ENCODE measurements at regions not wholly inside any gene's neighbourhood (a gene's known extent, or its start where the extent isn't known, plus 50 kb on each side); places are given as distances from the start of the nearest gene placed in this dataset.

DNA sequence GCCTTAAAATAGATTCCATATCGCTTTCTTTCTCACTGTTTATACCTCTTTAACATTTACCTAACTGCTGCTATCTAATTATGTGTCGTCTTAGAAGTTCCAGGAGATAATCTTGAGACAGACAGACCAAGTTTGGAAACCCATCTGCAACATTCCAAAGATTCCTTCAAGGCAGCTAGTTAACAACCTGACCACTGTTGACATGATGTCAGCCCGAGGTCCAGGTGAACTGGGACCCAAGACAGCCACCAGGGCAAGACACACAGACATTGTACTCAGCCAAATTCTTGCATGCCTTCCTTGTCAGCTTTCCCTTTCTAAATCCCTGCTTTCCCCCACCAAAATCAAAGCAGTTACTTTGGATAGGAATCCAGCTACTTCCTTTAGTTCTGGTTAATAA lies 1476.5 kb upstream of the PRR20A start:
- Mint-ChIP-seq H3K36me3 (no peaks in the 10 kb centered on the region), H3K4me3 (no peak overlapping the region), H3K27ac (no peak overlapping the region), H3K27me3 (ENCODE audit: low read depth in 3 of 3) (peaks cover 0 to 2% (median 0%) of the 10 kb centered on the region in 3 donors), H3K4me1 (no peaks in the 10 kb centered on the region), H3K9me3 (peaks cover 10 to 52% (median 31%) of the 10 kb centered on the region in 6 donors)
- no peak for DNase-seq

DNA sequence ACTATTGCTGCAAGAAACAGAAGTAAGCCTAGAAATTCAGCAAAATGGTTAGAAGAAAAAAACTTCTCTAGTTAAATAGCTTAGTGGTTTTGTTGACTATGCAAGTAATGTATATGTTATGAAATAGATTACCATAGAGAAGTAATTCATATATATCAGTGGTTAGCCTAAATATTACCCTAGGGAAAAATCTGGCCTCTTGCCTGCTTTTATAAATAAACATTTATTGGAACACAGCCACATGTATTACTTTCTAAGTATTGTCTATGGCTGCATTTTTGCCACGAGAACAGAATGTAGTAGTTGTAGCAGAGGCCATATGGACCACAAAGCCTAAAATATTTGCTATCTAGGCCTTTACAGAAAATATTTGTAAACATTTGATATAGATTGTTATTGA lies 1471.7 kb upstream of the PRR20A start:
- H3K4me1 Mint-ChIP-seq: no peaks in the 10 kb centered on the region
- no peak overlapping the region for H3K27ac Mint-ChIP-seq
- no peak overlapping the region for H3K4me3 Mint-ChIP-seq
- H3K27me3 Mint-ChIP-seq (ENCODE audit: low read depth in 3 of 3): peaks cover 0 to 3% (median 0%) of the 10 kb centered on the region in 3 donors
- DNase-seq: no peak
- H3K9me3 Mint-ChIP-seq: peaks cover 8 to 48% (median 24%) of the 10 kb centered on the region in 6 donors
- peaks cover 0 to 4% (median 4%) of the 10 kb centered on the region in 3 donors for H3K36me3 Mint-ChIP-seq

DNA sequence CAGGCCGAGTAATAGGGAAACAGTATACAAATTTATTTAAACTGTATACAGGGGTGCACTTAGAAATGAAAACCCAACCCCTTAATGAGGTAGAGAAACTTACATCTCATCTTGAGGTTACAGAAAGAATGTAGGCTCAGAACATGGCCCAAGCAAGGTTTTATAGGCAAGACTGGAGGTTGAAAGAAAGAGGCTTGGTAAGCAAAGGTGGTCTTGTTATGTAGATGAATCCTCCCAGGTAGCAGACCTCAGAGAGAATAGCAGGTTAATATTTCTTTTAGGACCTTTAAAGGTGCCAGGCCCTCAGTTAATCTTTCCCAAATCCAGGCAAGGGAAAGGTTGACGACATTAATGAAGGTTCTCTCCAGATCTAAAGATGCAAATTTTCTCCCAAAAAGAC lies 1466.8 kb upstream of the PRR20A start:
- no peak overlapping the region for H3K4me3 Mint-ChIP-seq
- H3K27ac Mint-ChIP-seq: no peak overlapping the region
- no peaks in the 10 kb centered on the region for H3K4me1 Mint-ChIP-seq
- DNase-seq: no peak
- peaks cover 0 to 8% (median 4%) of the 10 kb centered on the region in 3 donors for H3K36me3 Mint-ChIP-seq
- H3K27me3 Mint-ChIP-seq (ENCODE audit: low read depth in 3 of 3): peaks cover 0 to 1% (median 0%) of the 10 kb centered on the region in 3 donors
- H3K9me3 Mint-ChIP-seq: peaks cover 9 to 61% (median 31%) of the 10 kb centered on the region in 6 donors

DNA sequence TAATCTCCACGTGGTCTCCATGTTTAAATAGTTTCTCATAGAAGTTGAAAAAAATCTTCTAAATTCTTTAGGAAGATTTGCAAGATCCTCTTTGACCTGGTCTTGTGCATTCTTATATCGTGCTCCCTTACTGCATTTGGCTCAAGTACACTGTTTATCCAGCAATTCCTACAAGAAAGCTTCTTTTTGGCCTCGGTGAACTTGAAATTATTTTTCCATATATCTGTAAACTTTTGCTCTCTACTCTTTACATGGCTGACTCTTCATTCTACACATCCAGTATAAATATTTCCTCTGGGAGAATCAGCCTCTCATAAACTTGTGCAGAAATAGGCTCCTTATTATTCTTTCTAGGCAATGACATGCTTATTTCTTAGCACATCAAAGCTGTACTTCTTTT lies 1457.9 kb upstream of the PRR20A start:
- no peak for DNase-seq
- H3K4me3 Mint-ChIP-seq: no peak overlapping the region
- H3K36me3 Mint-ChIP-seq: no peaks in the 10 kb centered on the region
- H3K27ac Mint-ChIP-seq: no peak overlapping the region
- H3K27me3 Mint-ChIP-seq (ENCODE audit: low read depth in 3 of 3): peaks cover 0 to 2% (median 0%) of the 10 kb centered on the region in 3 donors
- peaks cover 2 to 58% (median 30%) of the 10 kb centered on the region in 6 donors for H3K9me3 Mint-ChIP-seq
- H3K4me1 Mint-ChIP-seq: no peaks in the 10 kb centered on the region

DNA sequence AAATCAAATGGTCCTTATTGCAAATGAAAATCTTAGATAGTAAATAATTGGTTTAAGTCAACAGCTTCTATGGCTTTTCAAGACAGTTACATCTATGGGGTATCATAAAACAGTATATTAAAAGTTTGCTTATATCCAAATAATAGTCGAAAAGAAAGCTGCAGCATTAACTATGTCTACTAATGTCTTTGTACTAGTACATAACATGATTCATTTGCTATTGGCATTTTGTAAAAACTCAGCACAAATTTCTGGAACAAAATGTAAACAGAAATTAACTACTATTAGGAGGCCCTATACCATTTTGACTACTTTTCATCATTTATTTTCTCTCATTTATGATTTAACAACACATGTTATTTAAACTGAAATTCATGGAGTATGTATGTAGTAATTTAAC lies 1435.2 kb upstream of the PRR20A start:
- no peak overlapping the region for H3K27ac Mint-ChIP-seq
- H3K9me3 Mint-ChIP-seq: peaks cover 4 to 37% (median 15%) of the 10 kb centered on the region in 6 donors
- no peak for DNase-seq
- H3K27me3 Mint-ChIP-seq (ENCODE audit: low read depth in 3 of 3): no peaks in the 10 kb centered on the region
- peaks cover 0 to 3% (median 0%) of the 10 kb centered on the region in 3 donors for H3K36me3 Mint-ChIP-seq
- no peaks in the 10 kb centered on the region for H3K4me1 Mint-ChIP-seq
- H3K4me3 Mint-ChIP-seq: no peak overlapping the region

DNA sequence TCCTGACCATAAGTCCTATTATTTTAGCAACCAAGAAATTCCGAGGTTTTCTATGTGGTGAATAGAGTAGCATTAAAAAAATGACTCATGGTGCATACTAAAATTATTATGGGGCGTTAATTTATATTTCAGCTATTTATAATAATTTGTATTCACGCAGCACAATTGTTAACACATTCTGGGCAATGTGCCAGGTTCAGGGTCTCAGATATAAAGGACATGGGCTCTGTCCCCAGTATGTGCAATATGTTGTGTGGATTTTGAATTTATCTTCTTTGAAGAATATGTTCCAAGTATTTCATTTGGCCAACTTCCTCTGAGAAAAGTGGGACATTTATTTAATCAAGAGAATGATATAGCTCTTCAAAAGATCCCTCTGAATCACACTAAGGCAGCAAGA lies 1434.7 kb upstream of the PRR20A start:
- Mint-ChIP-seq H3K27ac (no peak overlapping the region), H3K4me3 (no peak overlapping the region), H3K36me3 (peaks cover 0 to 3% (median 0%) of the 10 kb centered on the region in 3 donors), H3K4me1 (no peaks in the 10 kb centered on the region), H3K9me3 (peaks cover 4 to 38% (median 15%) of the 10 kb centered on the region in 6 donors), H3K27me3 (ENCODE audit: low read depth in 3 of 3) (no peaks in the 10 kb centered on the region)
- DNase-seq: no peak

DNA sequence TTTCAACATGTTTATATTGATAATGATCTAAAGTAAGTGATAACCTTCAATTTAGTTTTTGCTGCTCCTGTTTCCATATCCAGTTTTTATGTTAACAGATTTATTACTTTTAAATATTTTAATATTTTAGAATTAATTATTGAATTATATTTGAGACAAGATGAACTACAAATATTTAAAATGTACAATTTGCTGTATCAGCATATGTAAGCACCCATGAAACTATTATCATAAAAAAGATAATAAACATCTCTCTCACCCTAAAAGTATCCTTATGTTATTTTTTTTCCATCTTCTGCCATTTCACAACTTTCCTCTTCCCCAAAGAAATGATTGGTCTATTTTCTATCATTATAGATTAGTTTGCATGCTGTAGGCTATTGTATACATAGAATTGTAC lies 1426.6 kb upstream of the PRR20A start:
- no peak for DNase-seq
- Mint-ChIP-seq H3K9me3 (peaks cover 15 to 55% (median 37%) of the 10 kb centered on the region in 6 donors), H3K4me1 (no peaks in the 10 kb centered on the region), H3K27ac (no peak overlapping the region), H3K4me3 (no peak overlapping the region), H3K36me3 (peaks cover 0 to 2% (median 0%) of the 10 kb centered on the region in 3 donors), H3K27me3 (ENCODE audit: low read depth in 3 of 3) (peaks cover 0 to 2% (median 0%) of the 10 kb centered on the region in 3 donors)

DNA sequence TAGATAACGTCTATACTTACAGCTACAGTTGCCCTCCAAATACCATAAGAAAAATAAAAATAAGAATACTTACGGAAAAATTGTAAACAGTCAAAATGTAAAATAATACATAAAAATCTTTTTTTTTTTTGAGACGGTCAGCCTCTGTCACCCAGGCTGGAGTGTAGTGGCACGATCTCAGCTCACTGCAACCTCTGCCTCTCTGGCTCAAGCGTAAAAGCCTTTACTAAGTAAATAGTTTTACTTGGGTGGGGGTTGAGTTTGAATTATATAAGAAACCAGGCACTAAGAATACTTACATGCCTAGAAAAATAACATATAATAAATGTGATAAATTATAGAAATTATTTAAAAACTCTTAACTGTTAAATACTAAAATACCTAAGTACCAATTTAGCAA lies 1413.0 kb upstream of the PRR20A start:
- H3K27ac Mint-ChIP-seq: no peak overlapping the region
- no peak for DNase-seq
- no peak overlapping the region for H3K4me3 Mint-ChIP-seq
- H3K36me3 Mint-ChIP-seq: no peaks in the 10 kb centered on the region
- H3K27me3 Mint-ChIP-seq (ENCODE audit: low read depth in 3 of 3): no peaks in the 10 kb centered on the region
- H3K4me1 Mint-ChIP-seq: no peaks in the 10 kb centered on the region
- peaks cover 16 to 52% (median 29%) of the 10 kb centered on the region in 6 donors for H3K9me3 Mint-ChIP-seq

DNA sequence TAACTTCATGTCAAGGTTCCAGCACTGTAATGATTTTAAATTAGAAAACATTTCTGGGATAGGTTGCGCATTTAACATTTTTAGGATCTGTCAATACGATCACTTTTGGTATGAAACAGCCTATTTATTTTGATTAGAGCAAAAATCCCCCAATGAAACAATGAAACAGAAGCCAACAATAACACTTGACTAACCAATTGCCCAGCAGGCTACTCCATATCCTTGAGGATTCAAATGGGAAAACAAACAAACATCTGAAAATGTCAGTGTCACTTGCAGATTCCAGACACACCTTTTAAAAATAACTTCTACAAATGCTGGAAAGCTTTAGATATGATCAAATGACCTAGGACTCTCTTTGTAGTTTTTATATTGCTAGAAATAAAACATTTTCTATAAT lies 1412.5 kb upstream of the PRR20A start:
- Mint-ChIP-seq H3K27ac (no peak overlapping the region), H3K9me3 (peaks cover 20 to 53% (median 32%) of the 10 kb centered on the region in 6 donors), H3K27me3 (ENCODE audit: low read depth in 3 of 3) (peaks cover 0 to 2% (median 1%) of the 10 kb centered on the region in 3 donors), H3K36me3 (peaks cover 0 to 3% (median 0%) of the 10 kb centered on the region in 3 donors), H3K4me3 (no peak overlapping the region), H3K4me1 (no peaks in the 10 kb centered on the region)
- DNase-seq: no peak

DNA sequence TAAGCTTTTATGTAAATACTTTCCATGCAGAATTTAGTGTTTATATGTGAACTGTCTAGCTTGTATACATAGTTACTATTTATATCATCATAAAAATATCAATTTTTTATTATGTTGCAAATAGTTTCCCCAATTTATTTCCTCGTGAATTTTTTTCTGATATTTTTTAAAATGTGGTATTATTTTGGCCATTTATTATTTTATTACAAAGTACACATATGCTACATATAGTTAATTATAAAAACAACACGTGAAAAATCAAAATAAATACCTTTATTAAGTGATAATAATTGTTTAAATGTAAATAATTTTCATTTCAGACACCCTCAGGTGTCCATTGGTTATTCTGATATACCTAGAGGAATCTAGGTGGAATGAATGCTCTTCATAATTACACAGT lies 1394.9 kb upstream of the PRR20A start:
- Mint-ChIP-seq H3K4me1 (no peaks in the 10 kb centered on the region), H3K27ac (no peak overlapping the region), H3K36me3 (no peaks in the 10 kb centered on the region), H3K27me3 (ENCODE audit: low read depth in 3 of 3) (no peaks in the 10 kb centered on the region), H3K9me3 (peaks cover 6 to 35% (median 11%) of the 10 kb centered on the region in 6 donors), H3K4me3 (no peak overlapping the region)
- no peak for DNase-seq

DNA sequence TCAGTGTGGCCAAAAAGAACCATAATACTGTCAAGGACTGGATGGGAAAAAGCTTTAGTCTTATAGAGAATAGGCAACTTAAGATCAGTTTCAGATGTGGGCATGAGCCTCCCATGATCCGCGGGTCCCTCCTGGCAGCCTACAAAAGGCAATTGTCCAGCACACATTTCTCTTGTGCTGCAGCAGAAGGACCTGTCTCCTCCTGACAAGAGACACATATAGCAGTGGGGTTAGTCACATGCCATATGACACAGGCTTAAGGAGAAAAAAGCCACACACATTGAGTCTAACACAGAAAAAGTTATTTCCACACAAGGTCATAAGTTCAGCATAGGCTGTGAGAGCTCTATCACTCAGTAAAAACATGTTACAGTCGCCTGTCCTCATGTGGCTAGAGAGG lies 1378.7 kb upstream of the PRR20A start:
- no peak for DNase-seq
- Mint-ChIP-seq H3K4me1 (no peaks in the 10 kb centered on the region), H3K27me3 (ENCODE audit: low read depth in 3 of 3) (no peaks in the 10 kb centered on the region), H3K9me3 (peaks cover 9 to 34% (median 15%) of the 10 kb centered on the region in 6 donors), H3K27ac (no peak overlapping the region), H3K4me3 (no peak overlapping the region), H3K36me3 (no peaks in the 10 kb centered on the region)

DNA sequence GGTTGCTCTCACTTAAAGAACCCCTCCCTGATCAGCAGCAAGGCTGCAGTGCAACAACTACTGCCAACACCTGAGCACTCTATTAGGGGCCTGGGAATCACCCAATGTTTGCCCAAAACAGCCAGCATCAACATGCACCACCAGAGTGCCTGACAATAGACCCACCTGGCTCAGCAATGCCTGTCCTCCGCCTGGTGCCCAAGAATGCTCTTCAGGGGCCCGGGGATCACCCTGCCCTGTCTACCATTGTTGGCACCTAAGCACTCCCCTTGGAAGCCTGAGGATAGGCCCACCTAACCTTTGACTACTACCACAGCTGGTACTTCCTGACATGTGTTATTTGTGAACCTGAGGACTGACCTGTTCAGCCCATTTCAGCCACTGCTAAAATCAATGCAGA lies 1363.1 kb upstream of the PRR20A start:
- Mint-ChIP-seq H3K27me3 (ENCODE audit: low read depth in 3 of 3) (no peaks in the 10 kb centered on the region), H3K27ac (no peak overlapping the region), H3K4me3 (no peak overlapping the region), H3K9me3 (peaks cover 12 to 38% (median 23%) of the 10 kb centered on the region in 6 donors), H3K36me3 (no peaks in the 10 kb centered on the region), H3K4me1 (no peaks in the 10 kb centered on the region)
- DNase-seq: no peak

DNA sequence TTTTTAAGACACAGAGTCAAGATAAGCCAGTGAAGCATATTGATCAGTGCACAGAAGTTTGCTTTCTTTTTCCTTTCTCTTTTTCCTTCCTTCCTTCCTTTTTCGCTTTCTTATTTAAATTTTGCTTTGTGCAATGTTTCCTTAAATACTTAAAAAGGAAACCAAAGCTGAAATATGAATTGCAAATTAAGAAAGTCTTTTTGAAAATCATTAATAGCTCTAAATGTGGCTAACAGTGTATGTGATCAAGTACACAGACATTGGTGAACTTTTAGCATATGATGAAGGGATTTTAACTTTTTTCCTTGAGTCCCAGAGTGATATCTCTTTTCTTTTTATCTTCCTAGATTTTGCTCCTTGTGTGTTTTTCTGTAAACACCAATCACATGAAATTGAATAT lies 1356.9 kb upstream of the PRR20A start:
- no peak for DNase-seq
- peaks cover 0 to 4% (median 0%) of the 10 kb centered on the region in 3 donors for H3K27me3 Mint-ChIP-seq (ENCODE audit: low read depth in 3 of 3)
- no peak overlapping the region for H3K27ac Mint-ChIP-seq
- peaks cover 0 to 34% (median 24%) of the 10 kb centered on the region in 6 donors for H3K9me3 Mint-ChIP-seq
- no peaks in the 10 kb centered on the region for H3K4me1 Mint-ChIP-seq
- no peaks in the 10 kb centered on the region for H3K36me3 Mint-ChIP-seq
- H3K4me3 Mint-ChIP-seq: no peak overlapping the region

DNA sequence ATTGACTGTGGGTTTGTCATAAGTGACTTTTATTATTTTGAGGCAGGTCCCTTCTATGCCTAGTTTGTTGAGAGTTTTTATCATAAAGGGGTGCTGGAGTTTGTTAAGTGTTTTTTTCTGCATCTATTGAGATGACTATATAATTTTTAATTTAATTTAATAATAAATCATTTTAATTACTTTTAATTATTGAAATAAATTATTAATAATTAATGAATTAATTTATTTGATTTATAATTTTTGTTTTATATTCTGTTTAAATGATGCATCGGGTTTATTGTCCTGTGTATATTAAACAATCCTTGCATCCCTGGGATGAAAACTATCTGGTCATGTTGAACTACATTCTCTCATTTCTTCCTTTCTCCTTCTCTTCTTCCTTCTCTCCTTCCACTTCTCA lies 1352.2 kb upstream of the PRR20A start:
- no peak overlapping the region for H3K4me3 Mint-ChIP-seq

DNA sequence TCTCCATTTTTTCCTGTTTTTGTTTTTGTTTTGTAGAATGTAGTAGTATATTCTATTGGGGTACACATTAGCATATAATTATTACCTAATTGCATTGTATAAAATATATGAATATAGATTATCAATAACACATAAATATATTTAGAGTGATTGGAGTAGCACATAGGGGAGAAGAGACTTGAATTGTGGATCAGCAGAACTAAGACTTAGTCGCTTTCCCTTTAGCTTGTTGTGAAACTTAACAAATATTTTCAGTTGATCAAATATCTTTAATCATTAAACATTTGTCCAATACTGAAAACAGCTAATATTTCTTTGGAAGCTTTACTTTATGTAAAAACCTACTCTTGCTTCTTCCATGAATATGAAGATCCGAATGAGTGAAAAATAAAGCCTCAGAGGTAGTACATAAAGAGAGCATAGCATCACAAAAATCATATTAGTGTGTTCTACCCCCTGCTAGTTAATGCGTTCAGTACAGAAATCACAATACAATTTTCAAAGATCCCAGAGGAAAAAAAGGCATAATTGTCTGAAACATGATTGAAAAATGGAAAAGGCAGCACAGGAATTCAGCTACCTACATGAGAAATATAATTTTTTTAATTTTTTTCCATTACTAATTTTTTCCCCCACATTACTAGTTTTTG lies 1348.0 kb upstream of the PRR20A start:
- H3K27ac Mint-ChIP-seq: no peak overlapping the region
- H3K4me1 Mint-ChIP-seq: no peaks in the 10 kb centered on the region
- H3K4me3 Mint-ChIP-seq: no peak overlapping the region
- H3K36me3 Mint-ChIP-seq: peaks cover 0 to 3% (median 0%) of the 10 kb centered on the region in 3 donors
- no peak for DNase-seq
- H3K27me3 Mint-ChIP-seq (ENCODE audit: low read depth in 3 of 3): no peaks in the 10 kb centered on the region
- H3K9me3 Mint-ChIP-seq: peaks cover 0 to 32% (median 27%) of the 10 kb centered on the region in 6 donors

More for the DNA sequence above, 1352.2 kb upstream of the PRR20A start:
- DNase-seq: no peak
- no peak overlapping the region for H3K27ac Mint-ChIP-seq
- H3K36me3 Mint-ChIP-seq: peaks cover 0 to 3% (median 0%) of the 10 kb centered on the region in 3 donors
- H3K4me1 Mint-ChIP-seq: no peaks in the 10 kb centered on the region
- H3K27me3 Mint-ChIP-seq (ENCODE audit: low read depth in 3 of 3): peaks cover 0 to 4% (median 0%) of the 10 kb centered on the region in 3 donors
- H3K9me3 Mint-ChIP-seq: peaks cover 0 to 49% (median 31%) of the 10 kb centered on the region in 6 donors

Measured in immature natural killer cell (primary cell).